Tibial nerve (tissue), 4 donors: ENCODE measurements at regions not wholly inside any gene's neighbourhood (a gene's known extent, or its start where the extent isn't known, plus 50 kb on each side); places are given as distances from the start of the nearest gene placed in this dataset.

Source experiments
- DNase-seq, 2 donors: peaks; one replicate each; pipeline ENCODE4 v3.0.0-alpha.2; 2019; ENCODE audit warnings: low spot score in 2 of 2
- H3K27ac ChIP-seq, 4 donors: fragments of 200-600 bp; sonication (generic) in 3 of 4; one replicate each; pipeline ENCODE4 v1.5.1; 2017 to 2019; ENCODE audit warnings: mild to moderate bottlenecking in 1 of 4
- H3K27me3 ChIP-seq, 2 donors: fragments of 200-600 bp; sonication (generic) in 1 of 2; one replicate each; pipeline versions ENCODE4 v1.5.1 to v1.6.0; 2017 to 2019
- H3K36me3 ChIP-seq, 3 donors: fragments of 200-600 bp; sonication (generic); one replicate each; pipeline ENCODE4 v1.5.1; 2018 to 2019
- H3K4me1 ChIP-seq, 4 donors: fragments of 200-600 bp; sonication (generic) in 3 of 4; one replicate each; pipeline ENCODE4 v1.5.1; 2017 to 2019
- H3K4me3 ChIP-seq, 4 donors: fragments of 200-600 bp; sonication (generic) in 3 of 4; one replicate each; pipeline ENCODE4 v1.5.1; 2017 to 2019; ENCODE audit warnings: mild to moderate bottlenecking in 1 of 4, moderate library complexity in 1 of 4
- H3K9me3 ChIP-seq, 4 donors: fragments of 200-600 bp; sonication (generic) in 3 of 4; one replicate each; pipeline ENCODE4 v1.5.1; 2017 to 2019
- CTCF ChIP-seq, 5 experiments: fragments of 200-600 bp in 3 of 5; fragments of 450-650 bp in 2 of 5; sonication (generic) in 3 of 5; IDR thresholded peaks; one replicate each; pipeline ENCODE4 v1.5.1; 2016 to 2019; ENCODE audit warnings: antibody characterized with exemption in 5 of 5, mild to moderate bottlenecking in 3 of 5, moderate library complexity in 2 of 5
- EP300 ChIP-seq, 2 donors: sonication (generic); formaldehyde crosslinking; IDR thresholded peaks; one replicate each; pipeline ENCODE4 v1.6.1; 2017; ENCODE audit warnings: antibody characterized with exemption in 2 of 2, mild to moderate bottlenecking in 1 of 2
- POLR2A ChIP-seq, 2 donors: fragments of 450-650 bp; IDR thresholded peaks; one replicate each; pipeline ENCODE4 v1.6.1; 2017; ENCODE audit warnings: antibody characterized with exemption in 2 of 2, mild to moderate bottlenecking in 2 of 2, moderate library complexity in 2 of 2
- WGBS, 2 donors: methylation state at CpG; one replicate each; pipeline ENCODE4 v1.1.5; 2018; 5-methylcytosine and 5-hydroxymethylcytosine counted together

GRCh38 chr12:90832427-90832826 lies 122.5 kb downstream of the CCER1 start:
- H3K9me3 ChIP-seq, result no peaks in the 10 kb centered on the region
- DNase-seq, result no peak
- H3K27me3 ChIP-seq, result no peaks in the 10 kb centered on the region
- TF ChIP-seq POLR2A (IDR thresholded peaks at IDR 0.05) (no peak), CTCF (IDR thresholded peaks at IDR 0.05) (no peak), EP300 (IDR thresholded peaks at IDR 0.05) (no peak)
- H3K27ac ChIP-seq, result no peak overlapping the region
- WGBS, 2 donors, result 87 to 89% methylated on average over 3 of the region's 3 CpGs
- no peaks in the 10 kb centered on the region for H3K36me3 ChIP-seq
- no peak overlapping the region for H3K4me3 ChIP-seq
- H3K4me1 ChIP-seq, result peaks cover 0 to 5% (median 0%) of the 10 kb centered on the region in 4 donors

GRCh38 chr12:90831712-90832111 lies 123.3 kb downstream of the CCER1 start:
- peaks cover 0 to 5% (median 0%) of the 10 kb centered on the region in 4 donors for H3K4me1 ChIP-seq
- TF ChIP-seq POLR2A (IDR thresholded peaks at IDR 0.05) (no peak), EP300 (IDR thresholded peaks at IDR 0.05) (no peak), CTCF (IDR thresholded peaks at IDR 0.05) (no peak)
- no peaks in the 10 kb centered on the region for H3K36me3 ChIP-seq
- no peak overlapping the region for H3K4me3 ChIP-seq
- H3K9me3 ChIP-seq, result no peaks in the 10 kb centered on the region
- no peak overlapping the region for H3K27ac ChIP-seq
- DNase-seq, result no peak
- no peaks in the 10 kb centered on the region for H3K27me3 ChIP-seq
- WGBS, 2 donors, result 81 to 87% methylated on average over 1 of the region's 1 CpG

- Histone ChIP-seq H3K9me3 (no peaks in the 10 kb centered on the region), H3K36me3 (no peaks in the 10 kb centered on the region), H3K4me3 (no peak overlapping the region), H3K27me3 (no peaks in the 10 kb centered on the region), H3K4me1 (peaks cover 0 to 5% (median 0%) of the 10 kb centered on the region in 4 donors), H3K27ac (no peak overlapping the region)
- 82 to 85% methylated on average over 1 of the region's 1 CpG for WGBS, 2 donors
- no peak for DNase-seq
- TF ChIP-seq EP300 (IDR thresholded peaks at IDR 0.05), result no peak
- TF ChIP-seq POLR2A (IDR thresholded peaks at IDR 0.05), result no peak
- no peak for TF ChIP-seq CTCF (IDR thresholded peaks at IDR 0.05)
These were observed 125.9 kb downstream of the CCER1 start for GRCh38 chr12:90829044-90829443.

GRCh38 chr12:90828621-90829020 lies 126.4 kb downstream of the CCER1 start:
- Histone ChIP-seq H3K9me3 (no peaks in the 10 kb centered on the region), H3K27ac (no peak overlapping the region), H3K4me1 (peaks cover 0 to 5% (median 0%) of the 10 kb centered on the region in 4 donors), H3K4me3 (no peak overlapping the region), H3K36me3 (no peaks in the 10 kb centered on the region), H3K27me3 (no peaks in the 10 kb centered on the region)
- DNase-seq, result no peak
- WGBS, 2 donors, result 46 to 56% methylated on average over 2 of the region's 2 CpGs
- TF ChIP-seq POLR2A (IDR thresholded peaks at IDR 0.05), result no peak
- no peak for TF ChIP-seq EP300 (IDR thresholded peaks at IDR 0.05)
- TF ChIP-seq CTCF (IDR thresholded peaks at IDR 0.05), result no peak

GRCh38 chr12:90827567-90827966 lies 127.4 kb downstream of the CCER1 start:
- H3K27ac ChIP-seq, result no peak overlapping the region
- no peak for TF ChIP-seq CTCF (IDR thresholded peaks at IDR 0.05)
- no peak for TF ChIP-seq POLR2A (IDR thresholded peaks at IDR 0.05)
- TF ChIP-seq EP300 (IDR thresholded peaks at IDR 0.05), result no peak
- no peaks in the 10 kb centered on the region for H3K4me1 ChIP-seq
- no peaks in the 10 kb centered on the region for H3K36me3 ChIP-seq
- no peak overlapping the region for H3K4me3 ChIP-seq
- no peaks in the 10 kb centered on the region for H3K27me3 ChIP-seq
- no peaks in the 10 kb centered on the region for H3K9me3 ChIP-seq
- DNase-seq, result no peak
